Panc1 (cell line): ENCODE measurements at regions not wholly inside any gene's neighbourhood (a gene's known extent, or its start where the extent isn't known, plus 50 kb on each side); places are given as distances from the start of the nearest gene placed in this dataset.

Source experiments
- CTCF ChIP-seq: fragments of 450-650 bp; IDR thresholded peaks from 2 replicates; pipeline ENCODE4 v1.5.1; 2017; ENCODE audit warnings: mild to moderate bottlenecking
- REST ChIP-seq, 2 experiments: IDR thresholded peaks; 2 replicates each; pipeline ENCODE4 v1.6.1; 2011 to 2012; ENCODE audit warnings: low read depth in 2 of 2, control low read depth in 1 of 2, low read length in 1 of 2, mild to moderate bottlenecking in 1 of 2, moderate library complexity in 1 of 2; ENCODE audit not compliant: insufficient read depth in 1 of 2

GRCh38 chr2:221780281-221780688 is 208.2 kb upstream of the EPHA4 start:
- TF ChIP-seq CTCF: no peak
- TF ChIP-seq REST (IDR thresholded peaks at IDR 0.05; ENCODE audit: insufficient read depth in 1 of 2, low read depth in 2 of 2, low read length in 1 of 2): no peak
